HG03558 (cell line): ENCODE measurements at regions not wholly inside any gene's neighbourhood (a gene's known extent, or its start where the extent isn't known, plus 50 kb on each side); places are given as distances from the start of the nearest gene placed in this dataset.
"Not testable (repeated sequence)": the region's sequence is repeated elsewhere in the genome, so short reads cannot be mapped to it uniquely, and the experiment has no call there.

ENCODE experiments used
- ATAC-seq: cut with Tn5 transposase; IDR thresholded peaks from one replicate; pipeline ENCODE4 v1.9.1; 2021; ENCODE audit warnings: moderate number of reproducible peaks; ENCODE audit not compliant: unreplicated experiment; ENCODE audit errors: extremely low read depth

GRCh38 chr10:83476211-83476610, 663.1 kb upstream of the GHITM start:
- no peak for ATAC-seq

GRCh38 chr10:83489161-83489560, 650.1 kb upstream of the GHITM start:
- no peak for ATAC-seq

GRCh38 chr10:83492004-83492403, 647.3 kb upstream of the GHITM start:
- ATAC-seq, result no peak

- no peak for ATAC-seq
These were observed 626.6 kb upstream of the GHITM start for GRCh38 chr10:83512681-83513080.

DNA sequence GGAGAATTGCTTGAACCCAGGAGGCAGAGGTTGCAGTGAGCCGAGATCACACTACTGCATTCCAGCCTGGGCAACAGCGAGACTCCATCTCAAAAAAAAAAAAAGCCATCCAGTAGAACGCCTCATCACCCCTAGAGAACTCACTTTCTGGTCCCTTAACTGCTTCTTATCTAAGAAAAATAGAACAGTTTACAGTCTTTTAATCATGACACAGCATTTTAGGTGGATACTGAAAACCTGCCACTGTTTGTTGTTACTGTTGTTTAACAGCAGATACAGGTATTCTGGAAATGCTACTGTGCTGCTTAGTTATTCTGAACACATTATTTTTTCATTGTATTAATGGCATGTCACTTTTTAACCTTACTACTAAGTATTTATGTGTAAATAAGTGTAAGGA, 624.3 kb upstream of the GHITM start:
- no peak for ATAC-seq

- no peak for ATAC-seq
These were observed 622.5 kb upstream of the GHITM start for GRCh38 chr10:83516788-83517187.

DNA sequence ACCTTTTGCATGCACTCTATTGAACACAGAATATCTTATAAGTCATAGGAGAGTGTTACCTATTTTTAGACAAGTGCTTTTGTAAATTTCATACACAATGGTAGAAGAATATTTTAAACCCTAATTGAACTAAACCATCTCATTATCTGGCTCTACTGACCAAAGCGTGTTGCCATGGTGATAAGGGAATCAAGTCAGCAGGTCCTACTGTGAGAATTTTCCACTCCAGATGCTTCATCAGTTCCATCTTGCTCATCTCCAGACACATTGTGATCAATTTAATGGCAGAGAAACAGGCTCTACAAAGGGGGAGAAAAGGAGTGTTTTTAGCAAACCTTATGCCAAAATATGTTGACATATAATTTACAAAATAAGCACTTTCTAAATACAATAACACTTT, 621.9 kb upstream of the GHITM start:
- ATAC-seq, result no peak

DNA sequence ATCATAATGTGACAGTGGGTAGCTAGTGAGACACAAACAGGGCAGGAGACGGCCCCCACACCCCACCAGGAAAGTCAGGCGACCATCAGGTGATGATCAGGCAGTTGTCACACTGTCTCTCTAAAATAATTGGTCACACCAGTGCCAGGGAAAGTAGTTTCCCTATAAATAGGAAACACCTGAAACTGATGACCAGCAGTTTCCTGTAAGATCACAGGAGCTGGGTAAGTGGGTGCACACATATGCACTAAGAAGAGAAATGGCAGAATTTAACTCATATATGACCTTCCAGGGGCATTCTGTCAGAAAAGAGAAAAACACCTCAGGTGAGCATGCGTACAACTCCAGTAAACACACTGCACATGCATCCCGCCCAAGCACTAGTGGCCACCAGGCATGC, 620.5 kb upstream of the GHITM start:
- ATAC-seq, result no peak

- not testable (repeated sequence) for ATAC-seq
These were observed 618.9 kb upstream of the GHITM start for GRCh38 chr10:83520386-83520785.

DNA sequence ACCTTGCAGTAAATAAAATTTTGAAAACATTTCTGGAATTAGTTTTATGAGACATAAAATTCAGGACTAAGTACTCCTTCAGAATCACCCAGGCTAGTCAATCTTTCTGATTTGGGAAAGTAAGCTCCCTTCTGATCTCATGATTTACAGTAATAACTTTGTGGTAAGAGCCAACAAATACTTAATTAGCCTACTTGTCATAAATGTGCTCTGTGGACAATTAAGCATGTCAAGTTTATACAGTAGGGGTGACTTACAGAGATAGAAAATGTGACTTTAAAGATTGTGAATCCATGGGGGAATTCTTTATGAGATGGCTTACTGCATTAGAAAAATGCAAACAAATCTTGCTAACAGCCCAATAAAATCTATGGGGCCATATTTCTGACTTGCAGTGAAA, 616.9 kb upstream of the GHITM start:
- ATAC-seq, result no peak

DNA sequence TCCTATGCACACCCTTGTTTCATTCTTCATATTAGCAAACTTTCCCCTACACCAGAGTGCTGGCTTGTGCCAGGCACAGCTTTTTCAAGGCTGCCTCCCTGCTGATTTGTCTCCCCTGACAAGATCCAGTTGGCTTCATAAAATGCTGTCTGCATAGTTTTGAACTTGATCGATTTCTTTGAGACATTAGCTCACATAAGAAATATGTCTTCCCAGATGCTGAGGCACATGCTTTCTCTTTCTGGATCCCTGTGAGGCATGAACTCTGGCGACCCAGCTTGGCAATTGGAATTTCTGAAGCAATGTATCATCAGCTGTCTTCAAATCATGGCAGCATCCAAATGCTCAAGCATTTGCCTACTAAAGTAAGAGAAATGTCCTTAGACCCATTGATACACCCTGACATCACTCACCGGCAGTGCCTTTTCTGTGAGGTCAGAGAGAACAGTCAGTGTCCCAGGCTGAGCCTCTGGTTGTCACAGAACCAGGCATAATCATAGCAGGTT, 616.4 kb upstream of the GHITM start:
- ATAC-seq, result no peak

- no peak for ATAC-seq
These were observed 611.4 kb upstream of the GHITM start for GRCh38 chr10:83527934-83528333.

- ATAC-seq, result no peak
These were observed 606.0 kb upstream of the GHITM start for GRCh38 chr10:83533290-83533689.

- ATAC-seq, result no peak
These were observed 602.9 kb upstream of the GHITM start for GRCh38 chr10:83536426-83536825.

DNA sequence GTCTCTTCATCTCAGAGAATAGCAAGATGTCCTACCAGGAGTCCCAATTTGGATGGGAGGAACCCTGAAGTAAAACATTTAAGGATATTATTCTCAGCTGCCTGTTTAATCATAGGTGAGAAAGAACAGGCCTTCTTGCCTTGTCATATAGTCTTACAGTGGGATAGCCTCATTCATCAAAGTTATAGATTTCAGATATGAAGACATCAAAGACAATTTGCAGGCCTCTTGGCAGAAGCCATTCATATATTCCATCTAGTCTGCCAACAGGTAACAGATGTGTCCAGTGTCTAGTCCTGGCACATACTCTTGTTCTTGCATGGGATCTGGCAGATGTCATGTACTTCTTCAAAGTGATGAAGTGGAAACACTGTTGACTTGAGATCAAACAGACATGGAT, 601.3 kb upstream of the GHITM start:
- ATAC-seq, result no peak

DNA sequence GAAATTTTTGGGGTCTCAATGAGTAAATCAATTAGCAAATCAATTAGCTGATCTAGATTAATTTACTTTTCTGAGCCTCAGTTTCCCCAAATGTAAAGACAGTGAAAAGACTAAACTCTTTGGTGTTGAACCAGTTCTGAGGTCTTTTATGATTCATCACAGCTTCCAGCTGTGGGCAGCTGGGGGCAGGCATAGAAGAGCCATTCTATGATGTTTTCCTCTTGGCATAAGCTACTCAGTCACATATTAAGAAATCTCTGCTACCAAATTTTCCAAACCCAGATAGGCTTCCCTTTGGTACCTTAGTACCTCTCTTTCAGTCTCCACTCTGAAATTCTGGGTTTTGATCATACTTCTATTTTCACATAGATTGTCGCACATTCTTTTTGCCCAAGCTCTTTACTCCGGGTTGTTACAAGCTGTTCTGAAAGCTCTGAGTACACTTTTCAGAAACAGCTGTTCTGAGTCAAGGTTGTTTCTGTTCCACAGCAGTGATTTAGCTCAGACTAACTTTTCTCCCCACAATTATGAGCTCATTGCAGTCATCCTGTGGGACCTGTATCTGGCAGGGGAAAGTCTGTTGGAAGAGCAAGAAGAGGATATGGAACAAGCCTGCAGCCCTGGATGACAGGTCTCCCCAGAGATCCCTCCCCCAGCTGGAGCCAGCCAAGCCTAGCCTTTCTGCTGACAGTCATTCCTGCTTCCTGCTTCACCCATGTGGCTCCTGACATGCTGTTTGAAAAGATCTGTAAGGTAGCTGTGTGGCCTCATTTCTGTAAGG, 599.6 kb upstream of the GHITM start:
- peak; percentile 39 for ATAC-seq

DNA sequence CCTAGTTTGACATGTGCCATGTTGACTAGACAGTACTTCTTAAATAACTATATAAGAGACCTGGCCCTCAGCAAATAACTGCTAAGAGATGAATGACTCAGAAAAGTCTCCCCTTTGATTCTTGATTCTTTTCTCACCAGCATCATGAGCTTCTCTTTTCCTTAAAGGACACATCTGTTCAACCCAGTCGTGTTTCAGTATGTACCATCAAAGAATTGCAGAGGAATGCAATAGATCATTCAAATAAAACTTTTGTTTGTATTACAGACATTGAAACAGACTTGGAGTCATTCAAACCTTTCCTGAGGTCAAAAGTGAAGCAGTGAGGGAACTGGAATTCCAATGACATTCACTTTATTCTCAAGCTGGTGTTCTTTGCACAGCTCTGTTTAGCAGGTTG, 598.3 kb upstream of the GHITM start:
- no peak for ATAC-seq

DNA sequence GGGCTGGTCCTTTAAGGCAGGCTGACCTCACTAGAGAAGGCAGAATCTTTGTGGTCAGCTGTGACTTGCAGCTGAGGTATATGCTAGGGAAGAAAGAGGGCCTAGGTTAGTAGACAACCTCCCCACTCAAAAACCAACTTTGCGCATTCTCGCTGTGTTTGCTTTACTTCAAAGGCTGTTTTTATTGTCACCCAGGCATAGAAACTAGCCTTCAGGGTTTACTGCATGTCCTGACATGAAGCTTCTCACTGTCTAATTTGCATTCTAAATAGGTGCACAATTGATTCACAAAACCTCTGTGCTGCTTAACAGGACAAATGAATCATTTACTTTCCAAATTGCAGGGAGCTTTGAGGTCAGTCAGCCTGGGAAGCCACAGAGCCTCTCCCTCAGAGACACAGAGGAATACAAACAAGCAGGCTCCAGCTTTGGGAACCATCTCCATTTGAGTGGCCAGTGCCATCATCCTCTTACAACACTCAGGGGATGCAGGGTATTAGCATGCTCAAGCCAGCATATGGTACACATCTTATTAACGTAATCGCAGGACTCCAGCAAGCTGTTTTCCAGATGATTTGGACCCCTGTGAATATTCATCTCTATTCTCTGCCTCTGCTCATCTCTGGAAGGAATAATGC, 596.4 kb upstream of the GHITM start:
- ATAC-seq, result peak; percentile 40

DNA sequence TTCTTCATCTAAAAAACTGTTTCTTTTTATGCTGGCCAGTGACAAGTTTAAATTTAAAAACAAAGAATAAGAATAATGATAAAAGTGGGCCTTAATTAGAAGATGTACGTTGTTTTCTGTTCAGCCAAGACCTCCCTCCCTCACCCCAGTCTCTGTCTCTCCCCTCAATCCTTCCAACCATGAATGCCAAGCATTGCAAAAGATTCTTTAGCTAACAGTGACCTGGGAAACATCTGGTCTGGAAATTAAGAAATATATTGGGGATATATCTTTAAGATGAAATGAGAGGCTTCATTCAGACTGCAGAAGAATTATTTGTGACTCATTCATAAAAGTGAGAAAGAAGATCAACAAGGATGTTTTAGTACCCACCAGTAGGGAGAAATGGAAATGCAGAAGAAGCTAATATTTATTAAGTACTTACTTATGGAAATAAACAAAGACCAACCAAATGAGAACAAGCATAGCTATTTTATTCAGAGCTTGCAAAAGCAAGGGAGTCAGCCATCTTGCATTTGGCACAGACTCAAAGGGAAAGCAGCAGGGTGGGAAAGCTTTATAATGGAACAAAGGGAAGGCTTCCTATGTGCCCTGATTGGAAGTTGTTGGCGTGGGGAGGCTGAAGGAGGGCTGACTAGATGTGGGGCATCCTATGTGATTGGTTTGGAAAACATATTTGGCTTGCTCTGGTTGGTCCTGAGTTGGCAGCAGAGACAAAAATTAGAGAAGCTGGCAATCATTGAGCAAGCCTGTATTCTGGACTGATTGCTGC, 595.4 kb upstream of the GHITM start:
- ATAC-seq, result no peak

GRCh38 chr10:83545901-83546391, 593.4 kb upstream of the GHITM start:
- no peak for ATAC-seq

DNA sequence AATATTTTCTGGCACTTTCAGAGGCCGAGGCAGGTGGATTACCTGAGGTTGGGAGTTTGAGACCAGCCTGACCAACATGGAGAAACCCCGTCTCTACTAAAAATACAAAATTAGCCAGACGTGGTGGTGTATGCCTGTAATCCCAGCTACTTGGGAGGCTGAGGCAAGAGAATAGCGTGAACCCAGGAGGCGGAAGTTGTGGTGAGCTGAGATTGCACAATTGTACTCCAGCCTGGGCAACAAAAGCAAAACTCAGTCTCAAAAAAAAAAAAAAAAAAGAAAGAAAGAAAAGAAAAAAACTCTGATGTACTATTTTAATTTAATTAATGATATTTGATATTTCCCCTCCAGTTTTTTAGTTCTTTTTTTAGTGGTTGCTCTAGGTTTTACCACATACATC, 588.1 kb upstream of the GHITM start:
- ATAC-seq, result not testable (repeated sequence)
